ENCODE measurements at regions not wholly inside any gene's neighbourhood (a gene's known extent, or its start where the extent isn't known, plus 50 kb on each side); places are given as distances from the start of the nearest gene placed in this dataset.

GRCh38 chr12:66066137-66066928 is 64.2 kb downstream of the LLPH start:
- no peak for TF ChIP-seq CTCF (IDR thresholded peaks at IDR 0.05)
- no peak for TF ChIP-seq POLR2A (IDR thresholded peaks at IDR 0.05)
